Fibroblast of the aortic adventitia (primary cell): ENCODE measurements at regions not wholly inside any gene's neighbourhood (a gene's known extent, or its start where the extent isn't known, plus 50 kb on each side); places are given as distances from the start of the nearest gene placed in this dataset.

Source experiments
- DNase-seq: peaks from one replicate; pipeline ENCODE4 v3.0.0-alpha.2; 2010; ENCODE audit warnings: low read depth
- H3K4me3 ChIP-seq: 2 replicates; pipeline ENCODE4 v1.5.1; 2011; ENCODE audit warnings: low read depth, mild to moderate bottlenecking, control low read depth, low read length, moderate library complexity
- CTCF ChIP-seq: IDR thresholded peaks from 2 replicates; pipeline ENCODE4 v1.5.1; 2011; ENCODE audit warnings: mild to moderate bottlenecking, low read length, control low read depth, inconsistent platforms; ENCODE audit not compliant: insufficient read depth

- no peak overlapping the region for H3K4me3 ChIP-seq
- no peak for TF ChIP-seq CTCF
- DNase-seq: peak; percentile 67
Measured at GRCh38 chr6:113695516-113695915, 161.6 kb upstream of the MARCKS start.

GRCh38 chr6:113696960-113697359 lies 160.2 kb upstream of the MARCKS start:
- no peak for DNase-seq
- H3K4me3 ChIP-seq: no peak overlapping the region
- no peak for TF ChIP-seq CTCF

- TF ChIP-seq CTCF: no peak
- peak; percentile 88 for DNase-seq
- H3K4me3 ChIP-seq: no peak overlapping the region
Measured at GRCh38 chr6:113697632-113698410, 159.3 kb upstream of the MARCKS start.

- no peak overlapping the region for H3K4me3 ChIP-seq
- no peak for DNase-seq
- TF ChIP-seq CTCF: no peak
Measured at GRCh38 chr6:113699239-113699638, 157.9 kb upstream of the MARCKS start.

- H3K4me3 ChIP-seq: no peak overlapping the region
- TF ChIP-seq CTCF: no peak
Measured at GRCh38 chr6:113701552-113702254, 155.4 kb upstream of the MARCKS start.

GRCh38 chr6:113707194-113707593 lies 150.0 kb upstream of the MARCKS start:
- no peak for TF ChIP-seq CTCF

More at GRCh38 chr6:113701552-113702254, 155.4 kb upstream of the MARCKS start:
- peak; percentile 62 for DNase-seq

More at GRCh38 chr6:113707194-113707593, 150.0 kb upstream of the MARCKS start:
- no peak overlapping the region for H3K4me3 ChIP-seq
- no peak for DNase-seq
